ENCODE measurements at regions not wholly inside any gene's neighbourhood (a gene's known extent, or its start where the extent isn't known, plus 50 kb on each side); places are given as distances from the start of the nearest gene placed in this dataset.

GRCh38 chr2:234771176-234771575 is 180.6 kb upstream of the SH3BP4 start (continued):
- TF ChIP-seq STAT6 (CRISPR knock-in tag; conservative IDR thresholded peaks at IDR 0.05; ENCODE audit: low read depth) (no peak), SOX15 (CRISPR knock-in tag; IDR thresholded peaks at IDR 0.05) (no peak)
- TF ChIP-seq, protein P1, sequence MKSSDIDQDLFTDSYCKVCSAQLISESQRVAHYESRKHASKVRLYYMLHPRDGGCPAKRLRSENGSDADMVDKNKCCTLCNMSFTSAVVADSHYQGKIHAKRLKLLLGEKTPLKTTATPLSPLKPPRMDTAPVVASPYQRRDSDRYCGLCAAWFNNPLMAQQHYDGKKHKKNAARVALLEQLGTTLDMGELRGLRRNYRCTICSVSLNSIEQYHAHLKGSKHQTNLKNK (CRISPR knock-in tag; IDR thresholded peaks at IDR 0.05) = no peak
- TF ChIP-seq, protein P2, sequence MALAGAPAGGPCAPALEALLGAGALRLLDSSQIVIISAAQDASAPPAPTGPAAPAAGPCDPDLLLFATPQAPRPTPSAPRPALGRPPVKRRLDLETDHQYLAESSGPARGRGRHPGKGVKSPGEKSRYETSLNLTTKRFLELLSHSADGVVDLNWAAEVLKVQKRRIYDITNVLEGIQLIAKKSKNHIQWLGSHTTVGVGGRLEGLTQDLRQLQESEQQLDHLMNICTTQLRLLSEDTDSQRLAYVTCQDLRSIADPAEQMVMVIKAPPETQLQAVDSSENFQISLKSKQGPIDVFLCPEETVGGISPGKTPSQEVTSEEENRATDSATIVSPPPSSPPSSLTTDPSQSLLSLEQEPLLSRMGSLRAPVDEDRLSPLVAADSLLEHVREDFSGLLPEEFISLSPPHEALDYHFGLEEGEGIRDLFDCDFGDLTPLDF (CRISPR knock-in tag; IDR thresholded peaks at IDR 0.05) = no peak

GRCh38 chr2:234770715-234771141 is 181.1 kb upstream of the SH3BP4 start:
- DNase-seq (ENCODE audit: low spot score) (no peak), ATAC-seq (no peak)
- POLR2A ChIA-PET = no interaction called here
- H3K9me3 Mint-ChIP-seq = peaks cover 21% of the 10 kb centered on the region
- no peaks in the 10 kb centered on the region for H3K27me3 Mint-ChIP-seq (ENCODE audit: low read depth)
- CTCF ChIA-PET = no interaction called here
- no peak overlapping the region for H3K27ac Mint-ChIP-seq
- H3K4me3 Mint-ChIP-seq = no peak overlapping the region
- H3K4me1 Mint-ChIP-seq = peaks cover 25% of the 10 kb centered on the region
- TF ChIP-seq, protein P3, sequence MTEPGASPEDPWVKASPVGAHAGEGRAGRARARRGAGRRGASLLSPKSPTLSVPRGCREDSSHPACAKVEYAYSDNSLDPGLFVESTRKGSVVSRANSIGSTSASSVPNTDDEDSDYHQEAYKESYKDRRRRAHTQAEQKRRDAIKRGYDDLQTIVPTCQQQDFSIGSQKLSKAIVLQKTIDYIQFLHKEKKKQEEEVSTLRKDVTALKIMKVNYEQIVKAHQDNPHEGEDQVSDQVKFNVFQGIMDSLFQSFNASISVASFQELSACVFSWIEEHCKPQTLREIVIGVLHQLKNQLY (CRISPR knock-in tag; IDR thresholded peaks at IDR 0.05) = no peak
- no peak for TF ChIP-seq CREB1 (CRISPR knock-in tag; IDR thresholded peaks at IDR 0.05)
- TF ChIP-seq, protein P4, sequence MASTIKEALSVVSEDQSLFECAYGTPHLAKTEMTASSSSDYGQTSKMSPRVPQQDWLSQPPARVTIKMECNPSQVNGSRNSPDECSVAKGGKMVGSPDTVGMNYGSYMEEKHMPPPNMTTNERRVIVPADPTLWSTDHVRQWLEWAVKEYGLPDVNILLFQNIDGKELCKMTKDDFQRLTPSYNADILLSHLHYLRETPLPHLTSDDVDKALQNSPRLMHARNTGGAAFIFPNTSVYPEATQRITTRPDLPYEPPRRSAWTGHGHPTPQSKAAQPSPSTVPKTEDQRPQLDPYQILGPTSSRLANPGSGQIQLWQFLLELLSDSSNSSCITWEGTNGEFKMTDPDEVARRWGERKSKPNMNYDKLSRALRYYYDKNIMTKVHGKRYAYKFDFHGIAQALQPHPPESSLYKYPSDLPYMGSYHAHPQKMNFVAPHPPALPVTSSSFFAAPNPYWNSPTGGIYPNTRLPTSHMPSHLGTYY (CRISPR knock-in tag; IDR thresholded peaks at IDR 0.05) = no peak
- no peak for TF ChIP-seq JUN (CRISPR knock-in tag; IDR thresholded peaks at IDR 0.05)
- no peak for TF ChIP-seq ZBTB21 (CRISPR knock-in tag; IDR thresholded peaks at IDR 0.05; ENCODE audit: borderline replicate concordance)
- TF ChIP-seq ZNF281 (CRISPR knock-in tag; IDR thresholded peaks at IDR 0.05) = no peak
- no peak for TF ChIP-seq AFF4 (CRISPR knock-in tag; IDR thresholded peaks at IDR 0.05; ENCODE audit: borderline replicate concordance)
- TF ChIP-seq, protein P5, sequence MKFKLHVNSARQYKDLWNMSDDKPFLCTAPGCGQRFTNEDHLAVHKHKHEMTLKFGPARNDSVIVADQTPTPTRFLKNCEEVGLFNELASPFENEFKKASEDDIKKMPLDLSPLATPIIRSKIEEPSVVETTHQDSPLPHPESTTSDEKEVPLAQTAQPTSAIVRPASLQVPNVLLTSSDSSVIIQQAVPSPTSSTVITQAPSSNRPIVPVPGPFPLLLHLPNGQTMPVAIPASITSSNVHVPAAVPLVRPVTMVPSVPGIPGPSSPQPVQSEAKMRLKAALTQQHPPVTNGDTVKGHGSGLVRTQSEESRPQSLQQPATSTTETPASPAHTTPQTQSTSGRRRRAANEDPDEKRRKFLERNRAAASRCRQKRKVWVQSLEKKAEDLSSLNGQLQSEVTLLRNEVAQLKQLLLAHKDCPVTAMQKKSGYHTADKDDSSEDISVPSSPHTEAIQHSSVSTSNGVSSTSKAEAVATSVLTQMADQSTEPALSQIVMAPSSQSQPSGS (CRISPR knock-in tag; IDR thresholded peaks at IDR 0.05; ENCODE audit: borderline replicate concordance, low read depth) = no peak
- TF ChIP-seq RELA (CRISPR knock-in tag; IDR thresholded peaks at IDR 0.05; ENCODE audit: borderline replicate concordance) = no peak
- TF ChIP-seq TCF7 (CRISPR knock-in tag; IDR thresholded peaks at IDR 0.05; ENCODE audit: low read depth) = no peak
- TF ChIP-seq SOX15 (CRISPR knock-in tag; IDR thresholded peaks at IDR 0.05) = no peak
- TF ChIP-seq, protein P6, sequence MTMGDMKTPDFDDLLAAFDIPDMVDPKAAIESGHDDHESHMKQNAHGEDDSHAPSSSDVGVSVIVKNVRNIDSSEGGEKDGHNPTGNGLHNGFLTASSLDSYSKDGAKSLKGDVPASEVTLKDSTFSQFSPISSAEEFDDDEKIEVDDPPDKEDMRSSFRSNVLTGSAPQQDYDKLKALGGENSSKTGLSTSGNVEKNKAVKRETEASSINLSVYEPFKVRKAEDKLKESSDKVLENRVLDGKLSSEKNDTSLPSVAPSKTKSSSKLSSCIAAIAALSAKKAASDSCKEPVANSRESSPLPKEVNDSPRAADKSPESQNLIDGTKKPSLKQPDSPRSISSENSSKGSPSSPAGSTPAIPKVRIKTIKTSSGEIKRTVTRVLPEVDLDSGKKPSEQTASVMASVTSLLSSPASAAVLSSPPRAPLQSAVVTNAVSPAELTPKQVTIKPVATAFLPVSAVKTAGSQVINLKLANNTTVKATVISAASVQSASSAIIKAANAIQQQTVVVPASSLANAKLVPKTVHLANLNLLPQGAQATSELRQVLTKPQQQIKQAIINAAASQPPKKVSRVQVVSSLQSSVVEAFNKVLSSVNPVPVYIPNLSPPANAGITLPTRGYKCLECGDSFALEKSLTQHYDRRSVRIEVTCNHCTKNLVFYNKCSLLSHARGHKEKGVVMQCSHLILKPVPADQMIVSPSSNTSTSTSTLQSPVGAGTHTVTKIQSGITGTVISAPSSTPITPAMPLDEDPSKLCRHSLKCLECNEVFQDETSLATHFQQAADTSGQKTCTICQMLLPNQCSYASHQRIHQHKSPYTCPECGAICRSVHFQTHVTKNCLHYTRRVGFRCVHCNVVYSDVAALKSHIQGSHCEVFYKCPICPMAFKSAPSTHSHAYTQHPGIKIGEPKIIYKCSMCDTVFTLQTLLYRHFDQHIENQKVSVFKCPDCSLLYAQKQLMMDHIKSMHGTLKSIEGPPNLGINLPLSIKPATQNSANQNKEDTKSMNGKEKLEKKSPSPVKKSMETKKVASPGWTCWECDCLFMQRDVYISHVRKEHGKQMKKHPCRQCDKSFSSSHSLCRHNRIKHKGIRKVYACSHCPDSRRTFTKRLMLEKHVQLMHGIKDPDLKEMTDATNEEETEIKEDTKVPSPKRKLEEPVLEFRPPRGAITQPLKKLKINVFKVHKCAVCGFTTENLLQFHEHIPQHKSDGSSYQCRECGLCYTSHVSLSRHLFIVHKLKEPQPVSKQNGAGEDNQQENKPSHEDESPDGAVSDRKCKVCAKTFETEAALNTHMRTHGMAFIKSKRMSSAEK (CRISPR knock-in tag; IDR thresholded peaks at IDR 0.05; ENCODE audit: borderline replicate concordance) = no peak
- no peak for TF ChIP-seq TEAD4 (CRISPR knock-in tag; IDR thresholded peaks at IDR 0.05)
- no peaks in the 10 kb centered on the region; the same call in none of the 2 replicates for H3K36me3 Mint-ChIP-seq

All from WTC11 (cell line).